Activated CD4-positive, alpha-beta T cell treated with anti-CD3 and anti-CD28 coated beads, Interleukin-2, amount 50 U/mL, for 48 hours (primary cell): ENCODE measurements at regions not wholly inside any gene's neighbourhood (a gene's known extent, or its start where the extent isn't known, plus 50 kb on each side); places are given as distances from the start of the nearest gene placed in this dataset.

Source experiments
- DNase-seq, 2 experiments: peaks; one replicate each; pipeline ENCODE4 v3.0.0-alpha.2; 2020

DNA sequence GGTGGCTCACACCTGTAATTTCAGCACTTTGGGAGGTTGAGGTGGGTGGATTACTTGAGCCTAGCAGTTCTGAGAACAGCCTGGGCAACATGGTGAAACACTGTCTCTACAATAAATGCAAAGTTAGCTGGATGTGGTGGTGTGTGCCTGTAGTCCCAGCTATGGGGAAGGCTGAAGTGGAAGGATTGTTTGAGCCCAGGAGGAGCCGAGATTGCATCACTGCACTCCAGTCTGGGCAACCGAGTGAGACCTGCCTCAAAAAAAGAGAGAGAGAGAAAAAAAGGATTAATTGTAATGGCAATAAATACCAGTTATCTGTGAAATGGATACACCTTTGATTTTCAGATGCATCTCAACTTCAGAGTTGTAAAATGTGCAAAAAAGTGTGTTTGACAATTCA lies 58.8 kb downstream of the SPRY1 start:
- no peak for DNase-seq

DNA sequence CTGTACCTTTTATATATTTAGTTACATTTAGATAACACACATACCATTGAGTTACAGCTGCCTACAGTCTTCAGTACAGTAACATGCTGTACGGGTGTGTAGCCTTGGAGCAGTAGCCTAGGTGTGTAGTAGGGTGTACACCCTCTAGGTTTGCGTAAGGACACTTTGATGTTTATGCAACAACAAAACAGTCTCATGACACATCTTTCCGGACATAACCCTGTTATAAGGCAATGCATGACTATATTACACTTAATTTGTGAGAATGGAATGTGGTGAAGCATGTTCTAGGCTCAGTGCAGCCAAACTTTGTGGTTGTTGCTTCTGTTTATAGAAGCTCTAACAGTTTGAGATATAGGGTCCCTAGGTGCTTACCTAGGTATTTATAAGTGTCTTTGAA lies 65.4 kb downstream of the SPRY1 start:
- no peak for DNase-seq

DNA sequence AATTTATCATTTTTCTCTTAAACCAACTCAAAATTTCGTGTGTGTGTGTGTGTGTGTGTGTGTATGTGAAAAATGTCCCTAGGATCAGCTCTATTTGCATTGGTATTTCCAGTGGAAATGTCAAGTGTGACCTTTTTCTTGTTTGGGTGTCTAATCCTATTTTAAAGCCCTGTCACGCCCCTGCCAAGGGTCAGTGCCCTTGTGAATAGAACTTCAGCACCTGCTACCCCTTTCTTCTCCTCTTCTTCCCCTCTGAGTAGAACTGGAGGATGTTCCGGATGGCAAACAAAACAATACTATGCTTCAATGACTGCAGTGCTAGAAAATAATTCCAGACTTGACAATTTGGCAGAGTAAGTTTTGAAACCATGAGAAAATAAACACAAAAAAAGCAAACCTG lies 67.3 kb downstream of the SPRY1 start:
- DNase-seq: no peak

DNA sequence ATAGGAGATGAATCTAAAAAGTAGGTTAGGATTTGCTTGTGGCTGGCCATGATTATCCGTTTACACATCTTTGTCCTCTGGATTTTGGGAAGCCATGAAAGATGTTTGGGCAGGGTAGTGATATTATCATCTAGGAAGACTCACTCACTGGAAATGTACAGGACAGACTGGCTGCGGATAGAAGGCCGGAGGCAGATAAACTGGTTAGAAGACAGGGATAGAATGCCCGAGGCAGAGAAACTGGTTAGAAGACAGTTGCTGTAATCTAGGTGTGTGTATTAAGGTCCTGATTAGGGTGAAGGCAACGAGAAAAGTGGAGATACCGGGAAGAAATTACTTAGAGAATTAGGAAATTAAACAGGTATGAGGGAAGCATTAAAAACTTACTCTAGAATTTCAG lies 68.8 kb downstream of the SPRY1 start:
- no peak for DNase-seq

DNA sequence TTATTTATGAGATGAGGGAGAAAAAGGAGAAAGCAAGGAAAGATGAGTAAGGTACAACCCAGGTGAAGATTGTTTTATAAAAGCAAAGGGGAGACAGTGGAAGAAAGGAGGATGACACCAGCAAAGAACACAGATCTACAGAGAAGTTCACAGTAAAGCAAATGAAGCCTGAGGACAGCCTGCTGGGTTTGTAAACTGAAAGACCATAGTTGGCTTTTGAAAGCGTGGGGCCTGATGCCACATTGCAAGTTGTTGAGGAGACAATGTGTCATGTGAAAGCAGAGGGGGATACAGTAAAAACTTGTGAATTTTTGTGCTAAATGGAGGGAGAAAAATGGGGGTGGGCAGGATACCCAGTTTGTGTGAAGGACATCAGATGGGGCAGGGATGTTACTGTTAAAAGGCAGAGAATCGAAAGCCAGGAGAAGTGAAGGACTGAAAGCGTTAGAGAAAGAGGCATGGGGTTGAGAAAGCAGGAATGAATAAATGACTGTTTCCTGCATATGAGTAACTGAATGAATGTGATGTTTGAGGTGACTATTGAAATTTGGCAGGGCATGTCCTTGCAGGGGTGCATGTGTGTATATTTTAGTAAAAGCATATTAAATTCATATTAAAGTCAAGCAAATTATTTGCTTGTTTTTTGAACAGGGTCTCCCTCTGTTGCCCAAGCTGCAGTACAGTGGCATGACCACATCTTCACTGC lies 69.6 kb downstream of the SPRY1 start:
- no peak for DNase-seq

DNA sequence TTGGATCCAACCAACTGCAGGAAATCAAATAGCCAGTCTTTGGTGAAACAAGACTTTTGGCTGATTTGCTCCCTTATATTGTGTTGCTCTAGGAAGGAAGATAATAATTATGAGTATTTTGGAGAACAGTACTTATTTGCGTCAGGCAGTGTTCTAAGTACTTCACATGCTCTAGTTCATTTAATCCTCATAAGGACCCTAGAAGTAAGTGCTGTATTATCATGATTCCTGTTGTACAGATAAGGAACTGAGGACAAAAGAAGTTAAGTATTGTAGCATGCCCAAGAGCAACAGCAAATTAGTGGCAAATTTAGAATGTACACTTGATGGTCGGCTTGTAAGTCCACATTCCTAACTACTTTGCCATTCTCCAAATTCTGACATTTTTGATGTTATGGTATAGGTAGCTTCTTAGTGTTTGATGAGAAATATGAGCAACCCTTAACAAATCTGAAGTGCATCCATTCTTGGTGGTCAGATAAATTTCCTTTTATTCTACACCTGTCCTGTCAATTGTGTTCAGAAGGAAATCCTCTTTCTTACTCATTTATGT lies 72.0 kb downstream of the SPRY1 start:
- no peak for DNase-seq

DNA sequence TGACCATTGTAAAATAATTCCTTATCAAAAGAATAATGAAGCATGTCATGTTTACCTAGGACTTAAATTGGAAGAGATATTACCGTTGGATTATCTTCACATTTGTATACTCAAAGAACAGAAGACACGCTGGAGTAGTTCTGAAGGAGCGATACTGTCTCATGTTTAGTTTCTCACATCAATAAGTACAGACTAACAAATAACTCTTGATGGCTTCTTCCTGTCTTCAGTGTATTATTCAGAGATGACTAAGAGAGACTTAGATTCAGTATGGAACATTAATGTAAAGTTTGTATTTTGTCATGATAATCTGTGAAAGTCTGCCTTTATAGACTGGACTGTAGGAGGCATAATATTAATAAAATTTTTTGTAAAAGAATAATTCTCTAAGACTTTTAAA lies 72.7 kb downstream of the SPRY1 start:
- DNase-seq: no peak

DNA sequence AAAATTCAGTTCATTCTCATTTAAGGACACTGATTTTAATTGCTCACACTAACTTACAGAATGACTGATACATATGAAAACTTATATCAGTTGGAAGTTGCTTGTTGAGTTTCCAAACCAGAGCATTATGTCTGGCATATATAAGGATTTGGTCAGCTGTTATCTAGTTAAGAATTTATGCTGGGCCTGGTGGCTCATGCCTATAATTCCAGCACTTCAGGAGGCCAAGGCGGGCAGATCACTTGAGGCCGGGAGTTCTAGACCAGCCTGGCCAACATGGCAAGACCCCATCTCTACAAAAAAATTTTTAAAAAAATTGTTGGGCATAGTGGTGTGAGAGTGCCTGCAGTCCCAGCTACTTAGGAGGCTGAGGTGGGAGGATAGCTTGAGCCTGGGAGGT lies 73.1 kb downstream of the SPRY1 start:
- DNase-seq: no peak

DNA sequence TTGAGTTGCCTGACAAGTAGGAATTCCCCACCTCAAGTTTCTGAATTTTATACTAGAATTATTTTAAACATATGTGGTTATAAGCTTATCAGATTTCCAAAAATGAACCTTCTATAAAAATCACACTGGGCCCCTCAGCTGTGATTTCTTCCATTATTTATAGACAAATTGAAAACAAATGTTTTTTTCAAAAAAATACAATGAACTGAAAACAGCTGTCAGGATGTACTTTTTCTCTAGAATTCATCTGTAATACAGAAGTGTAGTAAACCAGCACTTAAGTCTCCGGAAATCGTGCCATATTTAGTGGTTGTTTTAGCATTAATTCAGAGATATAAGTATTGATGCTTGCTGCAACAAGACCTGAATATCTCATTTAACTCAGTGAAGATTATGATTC lies 74.0 kb downstream of the SPRY1 start:
- no peak for DNase-seq

DNA sequence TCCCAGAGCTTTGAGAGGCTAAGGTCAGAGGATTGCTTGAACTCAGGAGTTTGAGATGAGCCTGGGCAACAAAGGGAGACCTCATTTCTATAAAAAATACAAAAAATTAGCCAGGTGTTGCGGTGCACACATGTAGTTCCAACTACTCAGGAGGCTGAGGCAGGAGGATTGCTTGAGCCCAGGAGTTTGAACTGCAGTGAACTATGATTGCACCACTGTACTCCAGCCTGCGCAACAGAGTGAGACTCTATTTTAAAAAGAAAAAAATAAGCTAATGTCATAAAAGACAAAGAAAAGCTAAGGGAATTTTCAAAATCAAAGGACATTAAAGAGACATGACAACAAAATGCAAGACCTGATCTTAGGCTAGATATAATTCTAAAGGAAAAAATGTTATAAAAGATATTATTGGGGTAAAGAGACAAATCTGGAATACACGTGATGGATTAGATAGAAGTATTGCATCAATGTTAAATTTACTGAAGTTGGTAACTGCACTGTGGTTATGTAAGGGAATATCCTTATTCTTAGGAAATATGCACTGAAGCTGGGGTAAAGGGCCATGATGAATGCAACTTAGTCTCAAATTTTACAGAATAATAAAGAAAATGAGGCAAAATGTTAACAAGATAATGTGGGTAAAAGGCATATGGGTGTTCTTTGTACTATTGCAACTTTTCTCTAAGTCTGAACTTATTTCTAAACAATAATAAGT lies 75.2 kb downstream of the SPRY1 start:
- DNase-seq: no peak

DNA sequence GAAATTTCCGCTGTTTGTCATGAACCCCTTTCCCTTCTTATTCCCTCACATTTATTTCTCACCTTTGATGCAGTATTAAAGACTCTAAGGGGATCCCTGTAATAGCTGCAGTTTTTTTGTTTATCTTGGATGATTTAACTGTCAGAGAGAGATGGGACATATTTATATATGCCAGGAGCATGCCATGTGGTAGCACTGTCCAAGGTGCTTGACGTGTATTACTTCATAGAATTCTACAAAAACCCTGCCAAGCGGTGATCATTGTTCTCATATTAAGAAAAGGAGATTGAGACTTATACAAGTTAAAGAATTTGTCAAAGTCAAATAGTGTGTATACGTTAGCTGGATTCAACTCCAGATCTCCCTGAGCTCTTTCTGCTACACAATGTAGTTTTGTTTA lies 78.2 kb downstream of the SPRY1 start:
- no peak for DNase-seq

DNA sequence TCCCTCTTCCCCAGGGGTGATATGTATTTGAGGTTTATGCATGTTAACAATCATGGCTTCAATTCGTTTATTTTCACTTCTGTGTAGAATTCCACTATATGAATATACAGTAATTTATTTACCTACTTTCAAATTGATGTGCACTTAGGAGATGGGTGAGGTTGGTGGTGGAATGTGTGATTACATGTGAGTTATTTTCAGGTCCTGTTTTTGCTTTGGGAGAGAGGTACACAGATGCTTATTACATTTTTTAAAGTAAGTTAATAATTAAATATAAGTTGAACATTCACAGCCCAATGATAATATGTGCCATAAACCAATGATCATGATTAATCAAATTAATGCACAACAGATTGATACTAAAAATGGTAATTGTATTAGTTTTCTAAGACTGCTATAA lies 79.5 kb downstream of the SPRY1 start:
- DNase-seq: no peak

DNA sequence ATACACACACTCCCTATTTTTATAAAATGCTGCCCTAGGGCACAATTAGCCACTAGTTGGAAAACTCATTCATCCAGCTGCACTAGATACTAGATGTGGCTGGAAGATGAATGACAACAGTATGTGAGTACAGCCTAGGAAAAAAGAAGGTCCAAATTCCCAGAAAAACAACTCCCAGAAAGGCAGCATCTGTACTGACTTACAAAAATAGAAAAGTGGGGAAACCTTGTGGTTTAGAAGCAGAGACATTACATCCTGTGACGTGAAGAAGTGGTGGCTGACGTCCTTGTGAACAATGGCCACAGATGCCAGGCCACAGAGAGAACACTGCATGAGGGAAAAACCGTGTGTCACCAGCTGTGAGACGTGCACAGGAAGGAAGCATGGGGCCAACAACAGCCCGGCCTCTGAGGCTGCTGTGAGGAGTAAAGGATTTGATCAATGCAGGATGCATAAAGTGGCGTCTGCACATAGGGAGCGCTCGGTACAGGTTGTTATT lies 81.2 kb downstream of the SPRY1 start:
- peak; percentile 27 to 49 for DNase-seq

DNA sequence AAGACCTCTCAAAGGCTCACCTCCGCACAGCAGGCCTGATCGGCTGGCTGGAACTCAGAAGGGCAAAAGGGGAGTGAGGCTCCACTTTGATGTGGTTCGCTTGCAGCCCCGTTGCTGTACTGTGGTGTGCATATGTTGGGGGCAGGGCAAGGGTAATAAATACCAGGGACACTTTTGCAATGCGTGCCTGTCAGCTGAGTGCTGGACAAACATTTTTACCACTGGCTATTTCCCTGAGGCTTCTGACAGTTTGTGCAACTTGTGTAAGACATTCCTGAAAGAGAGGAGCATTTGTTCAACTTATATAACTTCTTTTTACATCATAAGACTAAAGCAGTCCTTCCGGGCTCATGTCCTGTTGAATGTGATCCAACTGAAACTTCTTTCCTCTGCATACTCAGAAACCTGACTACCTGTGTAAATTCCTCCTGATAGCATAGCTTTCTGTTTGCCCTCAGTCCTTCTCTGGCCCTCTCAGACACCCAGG lies 82.3 kb downstream of the SPRY1 start:
- no peak for DNase-seq

DNA sequence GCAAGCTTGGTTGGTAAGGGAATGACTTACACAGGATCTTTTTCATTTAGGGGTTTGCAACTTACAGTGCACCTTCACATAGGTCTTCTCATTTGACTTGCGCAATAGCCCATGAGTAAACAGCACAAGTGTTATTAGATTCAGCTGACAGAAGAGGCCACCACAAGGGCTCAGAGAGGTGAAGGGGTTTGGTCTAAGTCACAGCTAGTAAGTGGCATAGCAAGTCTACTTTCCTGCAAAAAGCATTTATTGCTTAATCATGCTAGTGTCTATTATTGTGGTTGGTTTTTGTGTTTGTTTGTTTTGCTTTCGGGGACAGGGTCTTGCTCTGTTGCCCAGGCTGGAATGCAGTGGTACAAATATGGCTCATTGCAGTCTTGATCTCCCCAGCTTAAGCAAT lies 83.3 kb downstream of the SPRY1 start:
- DNase-seq: no peak

DNA sequence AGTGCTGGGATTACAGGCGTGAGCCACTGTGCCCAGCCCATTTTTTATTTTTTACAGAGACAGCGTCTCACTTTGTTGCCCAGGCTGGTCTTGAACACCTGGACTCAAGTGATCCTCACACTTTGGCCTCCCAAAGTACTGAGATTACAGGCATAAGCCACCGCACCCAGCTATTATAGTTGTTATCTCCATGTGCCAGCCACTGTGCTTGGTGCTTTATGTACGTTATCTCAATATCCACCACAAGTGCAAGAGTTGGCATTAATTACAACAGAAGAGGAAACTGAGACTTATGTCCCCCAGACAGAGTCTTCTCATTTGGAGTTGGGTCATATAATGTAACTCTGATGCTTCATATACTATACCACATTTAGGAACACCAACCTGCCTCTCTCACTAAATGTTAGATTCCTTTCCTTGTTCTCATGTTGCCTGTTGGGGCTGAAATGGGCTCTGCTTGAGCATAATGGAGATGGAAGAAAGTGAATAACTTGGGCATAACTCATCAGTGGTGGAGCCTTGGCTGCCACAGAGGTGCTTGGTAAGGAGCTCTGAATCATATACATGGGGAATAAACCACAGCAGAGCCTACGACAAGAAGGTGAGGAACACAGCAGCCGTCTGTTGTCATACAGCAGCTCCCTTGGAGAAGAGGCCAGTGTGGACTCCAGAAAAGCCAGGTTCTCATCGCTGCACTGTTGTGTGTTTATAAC lies 84.3 kb downstream of the SPRY1 start:
- DNase-seq: no peak

DNA sequence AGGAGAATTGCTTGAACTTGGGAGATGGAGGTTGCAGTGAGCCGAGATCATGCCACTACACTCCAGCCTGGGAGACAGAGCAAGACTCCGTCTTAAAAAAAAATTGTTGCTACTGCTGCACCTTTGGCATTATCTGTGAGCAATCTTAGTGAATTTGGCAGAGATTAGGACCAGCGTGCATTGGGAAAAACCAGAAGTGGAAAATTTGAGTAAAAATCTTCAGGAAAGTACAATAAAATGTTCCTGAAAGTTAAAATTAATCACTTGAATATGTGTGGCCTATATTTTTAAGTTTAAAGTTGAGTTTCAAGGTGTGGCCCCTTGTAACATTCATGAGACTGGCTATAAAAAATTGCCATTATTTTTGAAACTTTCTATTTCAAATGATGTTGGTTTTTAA lies 85.1 kb downstream of the SPRY1 start:
- DNase-seq: no peak

DNA sequence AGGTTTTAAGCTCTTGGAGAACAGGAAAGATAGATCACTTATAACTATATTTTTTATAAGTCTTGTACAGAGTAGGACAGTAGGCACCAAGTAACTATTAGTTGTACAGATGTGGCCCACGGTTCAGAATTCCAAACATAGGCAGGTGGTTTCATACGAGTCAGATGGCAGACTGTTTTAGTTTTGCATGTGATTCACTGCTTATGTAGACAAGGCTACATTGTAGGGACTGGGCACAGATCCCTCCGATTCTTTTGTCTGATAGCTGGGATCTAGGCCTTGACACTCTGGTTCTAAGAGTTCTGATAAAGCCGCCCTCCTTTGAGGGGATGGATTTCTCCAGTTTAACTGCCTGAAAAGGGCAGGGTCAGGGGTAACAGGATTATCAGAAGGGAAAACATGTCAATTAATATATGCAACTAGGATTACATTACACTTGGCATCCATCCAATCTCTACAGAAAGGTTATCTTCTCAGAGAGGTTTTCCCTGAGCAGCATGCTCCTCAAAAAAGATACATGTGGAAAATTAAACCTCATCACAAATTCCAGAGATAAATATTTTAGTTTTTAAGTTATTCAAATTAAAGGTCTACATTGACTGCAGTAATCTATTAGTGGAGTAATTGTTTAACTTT lies 87.8 kb downstream of the SPRY1 start:
- no peak for DNase-seq

DNA sequence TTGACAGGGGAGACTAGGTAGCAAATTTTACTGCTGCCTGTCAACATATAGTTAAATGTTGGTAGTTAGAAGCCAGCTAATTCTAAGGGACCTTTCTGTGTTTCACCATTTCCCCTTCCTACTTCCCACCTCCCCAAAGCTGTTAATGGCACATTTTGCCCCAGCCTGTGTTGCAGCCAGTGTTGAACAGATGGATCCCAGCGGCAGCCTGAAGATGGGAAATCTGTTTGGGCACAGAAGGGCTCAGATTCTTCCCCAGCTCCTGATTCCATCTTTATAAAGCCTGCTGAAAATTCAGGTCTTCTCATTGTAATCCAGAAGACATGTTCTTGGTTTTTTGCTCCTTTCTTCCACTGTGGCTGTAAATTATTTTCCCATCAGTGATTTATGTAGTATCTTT lies 89.0 kb downstream of the SPRY1 start:
- no peak for DNase-seq

DNA sequence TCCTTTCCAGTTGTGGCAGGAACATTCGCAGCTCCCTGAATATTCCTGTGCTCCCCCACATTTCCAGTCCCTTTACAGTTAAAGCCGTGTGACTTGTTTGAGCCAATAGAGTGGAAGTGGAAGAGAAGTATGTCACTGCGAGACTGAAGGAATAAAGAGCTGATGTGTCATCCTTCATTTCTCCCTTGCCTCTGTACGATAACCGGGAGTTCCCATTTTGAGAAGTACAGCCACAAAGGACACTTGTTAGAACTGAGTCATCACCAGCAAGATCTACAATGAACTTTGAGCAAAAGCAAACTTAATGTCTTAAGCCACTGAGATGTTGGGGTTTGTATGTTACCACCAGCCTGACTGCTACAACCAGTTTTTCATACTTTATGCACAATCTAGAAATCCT lies 92.3 kb downstream of the SPRY1 start:
- no peak for DNase-seq

DNA sequence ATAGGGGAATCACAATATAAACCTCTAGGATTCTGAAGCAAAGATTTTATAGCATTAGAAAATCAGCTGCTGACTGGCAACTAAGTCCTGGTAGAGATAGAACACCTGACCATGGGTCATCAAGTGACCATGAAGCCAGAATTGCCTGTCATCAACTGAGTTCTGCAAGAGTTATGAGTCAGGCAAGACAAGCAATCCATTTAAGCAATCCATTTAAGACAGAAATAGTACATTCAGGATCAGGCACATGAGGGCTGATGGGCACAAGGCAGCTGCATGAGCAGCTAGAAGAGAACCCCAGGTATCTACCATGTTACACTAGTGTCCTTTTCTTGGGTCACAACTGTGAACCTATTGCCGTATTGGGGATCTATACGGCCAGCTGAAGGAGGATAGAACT lies 98.9 kb downstream of the SPRY1 start:
- no peak for DNase-seq

DNA sequence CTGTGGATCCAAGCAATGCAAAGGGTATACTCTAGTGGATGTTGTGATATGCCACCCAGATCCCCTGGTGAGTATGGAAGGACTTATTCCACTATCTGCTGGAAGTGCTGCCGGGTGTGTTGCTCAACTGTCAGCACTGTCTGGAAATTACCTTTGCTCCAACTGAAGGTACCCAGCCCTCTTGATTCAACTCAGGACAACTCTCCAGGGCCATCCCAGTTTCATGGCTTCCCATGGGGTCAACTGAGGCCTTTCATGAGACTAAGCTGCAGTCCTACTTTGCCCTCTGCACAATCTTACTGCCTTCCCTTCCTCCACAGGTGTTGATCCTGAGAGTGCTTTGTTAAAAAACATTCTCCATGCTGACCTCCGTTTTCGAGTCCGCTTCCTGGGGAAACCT lies 99.8 kb downstream of the SPRY1 start:
- DNase-seq: no peak

DNA sequence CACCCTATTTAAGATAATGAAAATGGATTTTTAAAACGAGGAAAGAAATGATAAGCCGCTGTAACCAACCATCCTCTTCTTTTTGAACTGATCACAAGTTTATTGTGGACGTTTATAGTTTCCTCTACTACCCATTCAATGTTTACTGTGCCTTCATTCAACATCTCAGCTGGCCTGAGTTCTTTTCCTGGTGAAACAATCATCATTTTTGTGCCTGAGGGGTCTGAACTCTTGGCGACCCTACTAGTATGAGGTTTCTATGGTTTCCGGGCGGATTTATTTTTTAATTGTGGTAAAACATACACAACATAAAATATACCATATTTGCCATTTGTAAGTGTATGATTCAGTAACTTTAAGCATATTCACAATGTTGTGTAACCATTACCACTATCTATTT lies 100.7 kb downstream of the SPRY1 start:
- DNase-seq: no peak
